Mesothelial cell of epicardium (in vitro differentiated cells): ENCODE measurements at regions not wholly inside any gene's neighbourhood (a gene's known extent, or its start where the extent isn't known, plus 50 kb on each side); places are given as distances from the start of the nearest gene placed in this dataset.
"Not testable (repeated sequence)": the region's sequence is repeated elsewhere in the genome, so short reads cannot be mapped to it uniquely, and the experiment has no call there.

Experiments
- DNase-seq, 2 experiments: peaks; one replicate each; pipeline ENCODE4 v3.0.0; 2021; ENCODE audit warnings: low spot score in 2 of 2; ENCODE audit not compliant: unreplicated experiment in 2 of 2
- H3K27ac Mint-ChIP-seq: 2 replicates; pipeline ENCODE4 v1.8.0; 2021; ENCODE audit warnings: mixed read lengths
- H3K27me3 Mint-ChIP-seq: 2 replicates; pipeline ENCODE4 v1.8.0; 2021; ENCODE audit warnings: low read depth, mixed read lengths
- H3K36me3 Mint-ChIP-seq: 2 replicates; pipeline ENCODE4 v1.8.0; 2021; ENCODE audit warnings: mixed read lengths
- H3K4me1 Mint-ChIP-seq: 2 replicates; pipeline ENCODE4 v1.8.0; 2021; ENCODE audit warnings: mixed read lengths
- H3K4me3 Mint-ChIP-seq: 2 replicates; pipeline ENCODE4 v1.8.0; 2021; ENCODE audit warnings: mild to moderate bottlenecking, moderate library complexity, mixed read lengths
- H3K9me3 Mint-ChIP-seq: 2 replicates; pipeline ENCODE4 v1.8.0; 2021; ENCODE audit warnings: mixed read lengths
- TF ChIP-seq, protein P1 (sequence below): fragments of 200-600 bp; sonication (generic); IDR thresholded peaks from one replicate; pipeline ENCODE4 v1.5.0; 2021; ENCODE audit warnings: antibody characterized with exemption; ENCODE audit not compliant: unreplicated experiment

DNA sequence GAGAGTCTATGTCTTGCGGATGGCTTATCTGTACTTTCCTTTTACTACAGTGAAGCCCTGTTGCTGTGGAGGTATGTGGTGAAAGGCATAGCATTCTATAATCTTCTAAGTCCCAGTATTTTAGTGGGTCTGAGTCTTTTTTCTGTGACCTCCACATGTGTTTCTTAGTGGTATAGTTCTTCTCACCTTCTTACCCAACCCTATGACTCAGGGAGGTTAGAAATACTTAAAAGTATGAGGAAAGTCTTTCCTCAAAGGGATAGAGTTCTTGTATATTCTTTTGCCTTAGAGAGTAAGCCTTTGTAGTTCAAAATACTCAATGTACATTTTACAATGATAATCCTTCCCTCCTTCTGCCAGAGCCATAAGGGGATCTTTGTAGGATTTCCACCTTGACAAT, 621.9 kb upstream of the CTNND2 start:
- Mint-ChIP-seq H3K4me3 (no peak overlapping the region), H3K36me3 (no peaks in the 10 kb centered on the region), H3K27ac (no peak overlapping the region), H3K4me1 (no peaks in the 10 kb centered on the region), H3K9me3 (peaks cover 6% of the 10 kb centered on the region), H3K27me3 (no peaks in the 10 kb centered on the region)
- DNase-seq, result no peak
- TF ChIP-seq, protein P1, sequence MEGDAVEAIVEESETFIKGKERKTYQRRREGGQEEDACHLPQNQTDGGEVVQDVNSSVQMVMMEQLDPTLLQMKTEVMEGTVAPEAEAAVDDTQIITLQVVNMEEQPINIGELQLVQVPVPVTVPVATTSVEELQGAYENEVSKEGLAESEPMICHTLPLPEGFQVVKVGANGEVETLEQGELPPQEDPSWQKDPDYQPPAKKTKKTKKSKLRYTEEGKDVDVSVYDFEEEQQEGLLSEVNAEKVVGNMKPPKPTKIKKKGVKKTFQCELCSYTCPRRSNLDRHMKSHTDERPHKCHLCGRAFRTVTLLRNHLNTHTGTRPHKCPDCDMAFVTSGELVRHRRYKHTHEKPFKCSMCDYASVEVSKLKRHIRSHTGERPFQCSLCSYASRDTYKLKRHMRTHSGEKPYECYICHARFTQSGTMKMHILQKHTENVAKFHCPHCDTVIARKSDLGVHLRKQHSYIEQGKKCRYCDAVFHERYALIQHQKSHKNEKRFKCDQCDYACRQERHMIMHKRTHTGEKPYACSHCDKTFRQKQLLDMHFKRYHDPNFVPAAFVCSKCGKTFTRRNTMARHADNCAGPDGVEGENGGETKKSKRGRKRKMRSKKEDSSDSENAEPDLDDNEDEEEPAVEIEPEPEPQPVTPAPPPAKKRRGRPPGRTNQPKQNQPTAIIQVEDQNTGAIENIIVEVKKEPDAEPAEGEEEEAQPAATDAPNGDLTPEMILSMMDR, result no peak

DNA sequence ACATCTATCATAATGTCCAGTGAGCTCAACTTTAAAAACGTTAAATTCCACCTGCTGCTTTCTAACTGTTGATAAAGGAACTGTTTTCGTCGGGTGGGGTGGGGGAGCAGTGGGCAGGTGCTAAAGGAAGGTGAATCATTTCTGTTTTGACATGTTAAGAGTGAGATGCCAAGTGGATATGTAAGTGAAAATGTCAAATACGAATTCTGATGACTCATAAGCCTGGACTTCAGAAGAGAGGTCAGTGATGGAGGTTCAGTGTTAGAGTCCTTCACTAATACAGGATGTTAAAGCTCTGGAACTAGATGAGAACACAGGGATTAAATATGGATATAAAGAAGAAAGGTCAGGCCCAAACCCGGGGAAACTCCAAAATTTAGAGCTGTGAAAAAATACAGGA, 617.9 kb upstream of the CTNND2 start:
- Mint-ChIP-seq H3K4me3 (no peak overlapping the region), H3K27ac (no peak overlapping the region), H3K4me1 (no peaks in the 10 kb centered on the region), H3K27me3 (no peaks in the 10 kb centered on the region), H3K9me3 (peaks cover 12% of the 10 kb centered on the region), H3K36me3 (no peaks in the 10 kb centered on the region)
- TF ChIP-seq, protein P1, result no peak
- DNase-seq, result no peak

DNA sequence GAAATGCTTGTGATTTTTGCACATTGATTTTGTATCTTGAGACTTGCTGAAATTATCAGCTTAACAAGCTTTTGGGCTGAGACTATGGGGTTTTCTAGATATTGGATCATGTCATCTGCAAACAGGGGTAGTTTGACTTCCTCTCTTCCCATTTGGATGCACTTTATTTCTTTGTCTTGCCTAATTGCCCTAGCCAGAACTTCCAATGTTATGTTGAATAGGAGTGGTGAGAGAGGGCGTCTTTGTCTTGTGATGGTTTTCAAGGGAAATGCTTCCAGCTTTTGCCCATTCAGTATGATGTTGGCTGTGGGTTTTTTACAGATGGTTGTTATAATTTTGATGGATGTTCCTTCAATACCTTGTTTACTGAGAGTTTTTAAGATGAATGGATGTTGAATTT, 600.7 kb upstream of the CTNND2 start:
- H3K4me3 Mint-ChIP-seq, H3K27ac Mint-ChIP-seq, DNase-seq, H3K36me3 Mint-ChIP-seq, H3K4me1 Mint-ChIP-seq: not testable (repeated sequence)
- peaks cover 10% of the 10 kb centered on the region for H3K27me3 Mint-ChIP-seq
- H3K9me3 Mint-ChIP-seq, result peaks cover 26% of the 10 kb centered on the region

DNA sequence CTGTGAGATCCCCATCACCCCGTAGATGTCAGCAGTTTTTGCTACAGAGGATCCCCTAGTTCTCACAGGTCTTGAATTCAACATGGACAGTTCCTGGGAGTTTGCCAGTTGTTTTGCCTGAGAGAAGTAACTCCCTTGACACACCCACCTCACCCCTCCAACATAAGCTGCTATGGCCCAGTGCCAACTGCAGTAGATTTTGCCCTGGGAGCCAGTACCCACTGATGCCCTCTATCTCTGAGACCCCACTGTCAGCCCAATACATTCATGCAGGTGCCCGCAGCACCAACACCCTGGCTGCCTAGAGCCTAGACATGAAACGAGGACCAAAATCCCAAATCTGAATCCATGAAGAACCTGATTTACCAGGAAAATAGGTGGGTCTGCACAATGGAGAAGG, 583.9 kb upstream of the CTNND2 start:
- Mint-ChIP-seq H3K4me3 (no peak overlapping the region), H3K4me1 (no peaks in the 10 kb centered on the region), H3K36me3 (no peaks in the 10 kb centered on the region), H3K27ac (no peak overlapping the region), H3K9me3 (peaks cover 7% of the 10 kb centered on the region), H3K27me3 (peaks cover 2% of the 10 kb centered on the region)
- DNase-seq, result peak in 1 of 2 experiments; percentile 35
- TF ChIP-seq, protein P1, result no peak

DNA sequence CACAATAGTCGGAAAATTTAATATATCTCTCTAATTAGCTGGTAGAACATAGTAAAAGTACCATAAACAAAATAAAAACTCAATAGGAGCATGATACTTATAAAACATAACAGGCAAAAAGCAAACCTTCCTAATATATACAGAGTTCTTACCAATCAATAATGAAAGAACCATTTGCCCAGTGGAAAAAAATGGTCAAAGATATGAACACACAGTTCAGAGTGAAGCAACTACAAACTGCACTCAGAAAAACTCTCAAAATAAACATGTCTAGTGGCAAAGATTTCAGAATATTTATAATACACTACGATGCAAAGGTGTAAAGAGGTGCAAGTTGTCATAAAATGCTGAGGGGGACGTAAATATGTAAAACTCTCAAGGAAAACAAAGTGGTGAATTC, 576.2 kb upstream of the CTNND2 start:
- no peaks in the 10 kb centered on the region for H3K4me1 Mint-ChIP-seq
- TF ChIP-seq, protein P1, result no peak
- H3K36me3 Mint-ChIP-seq, result no peaks in the 10 kb centered on the region
- no peak overlapping the region for H3K4me3 Mint-ChIP-seq
- DNase-seq, result no peak
- peaks cover 7% of the 10 kb centered on the region for H3K9me3 Mint-ChIP-seq
- H3K27me3 Mint-ChIP-seq, result no peaks in the 10 kb centered on the region
- H3K27ac Mint-ChIP-seq, result no peak overlapping the region

DNA sequence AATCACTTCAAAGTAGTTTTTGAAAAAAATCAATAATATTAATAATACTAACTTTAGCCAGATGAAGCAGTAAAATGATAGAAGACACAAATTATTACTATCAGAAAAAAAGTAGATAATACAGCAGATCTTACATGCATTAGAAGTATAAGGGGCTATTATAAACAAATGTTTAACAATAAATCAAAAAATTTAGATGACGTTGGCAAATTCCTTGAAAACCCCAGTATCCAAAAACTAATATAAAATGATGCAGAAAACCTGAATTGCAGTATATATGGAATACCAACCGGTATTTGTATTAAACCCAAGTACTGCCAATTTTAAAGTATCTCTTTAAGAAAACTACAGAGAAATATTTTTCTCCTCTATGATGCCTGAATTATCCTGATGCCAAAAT, 573.3 kb upstream of the CTNND2 start:
- H3K4me3 Mint-ChIP-seq, result no peak overlapping the region
- H3K36me3 Mint-ChIP-seq, result no peaks in the 10 kb centered on the region
- no peak for DNase-seq
- TF ChIP-seq, protein P1, result no peak
- H3K4me1 Mint-ChIP-seq, result no peaks in the 10 kb centered on the region
- H3K9me3 Mint-ChIP-seq, result peaks cover 6% of the 10 kb centered on the region
- no peaks in the 10 kb centered on the region for H3K27me3 Mint-ChIP-seq
- H3K27ac Mint-ChIP-seq, result no peak overlapping the region
